Neural cell (in vitro differentiated cells): ENCODE measurements at regions not wholly inside any gene's neighbourhood (a gene's known extent, or its start where the extent isn't known, plus 50 kb on each side); places are given as distances from the start of the nearest gene placed in this dataset.

ENCODE experiments used
- H2AFZ ChIP-seq: fragments of 200-600, 300-800 bp; sonication (generic), shearing (Covaris generic); 2 replicates; pipeline ENCODE4 v1.6.0; 2014; ENCODE audit warnings: low read depth, mild to moderate bottlenecking, antibody characterized with exemption, low read length, moderate library complexity
- H3F3A ChIP-seq: fragments of 200-600 bp; shearing (Covaris generic); 2 replicates; pipeline ENCODE4 v1.6.1; 2016; ENCODE audit warnings: mild to moderate bottlenecking, moderate library complexity, mixed read lengths, antibody characterized with exemption, low read length; ENCODE audit not compliant: insufficient read depth, poor library complexity, severe bottlenecking
- H3K27ac ChIP-seq: fragments of 200-600, 300-800 bp; sonication (generic), shearing (Covaris generic); 2 replicates; pipeline ENCODE4 v1.5.1; 2014; ENCODE audit warnings: mild to moderate bottlenecking, low read length, moderate library complexity
- H3K27me3 ChIP-seq: fragments of 300-800, 200-600 bp; sonication (generic), shearing (Covaris generic); 2 replicates; pipeline ENCODE4 v1.6.0; 2014; ENCODE audit warnings: mild to moderate bottlenecking, low read depth, low read length, moderate library complexity; ENCODE audit not compliant: insufficient read depth
- H3K36me3 ChIP-seq: fragments of 300-800, 200-600 bp; sonication (generic), shearing (Covaris generic); 2 replicates; pipeline ENCODE4 v1.5.1; 2014; ENCODE audit warnings: mild to moderate bottlenecking, antibody characterized with exemption, low read length, moderate library complexity; ENCODE audit not compliant: insufficient read depth
- H3K4me2 ChIP-seq: fragments of 300-800, 200-600 bp; sonication (generic), shearing (Covaris generic); 2 replicates; pipeline ENCODE4 v1.6.0; 2014; ENCODE audit warnings: mild to moderate bottlenecking, low read length
- H3K4me3 ChIP-seq: fragments of 300-800, 200-600 bp; sonication (generic), shearing (Covaris generic); 2 replicates; pipeline ENCODE4 v1.5.1; 2014; ENCODE audit warnings: mild to moderate bottlenecking, low read length, moderate library complexity
- H3K79me2 ChIP-seq: fragments of 200-600 bp; shearing (Covaris generic); replicated peaks from 2 replicates; pipeline ENCODE4 v1.6.0; 2014; ENCODE audit warnings: mild to moderate bottlenecking, low read length, moderate library complexity; ENCODE audit not compliant: insufficient read depth
- H3K9ac ChIP-seq: fragments of 300-800, 200-600 bp; sonication (generic), shearing (Covaris generic); 2 replicates; pipeline ENCODE4 v1.6.1; 2016; ENCODE audit warnings: mild to moderate bottlenecking, low read length, mixed read lengths
- H3K9me2 ChIP-seq: fragments of 200-600 bp; shearing (Covaris generic); 2 replicates; pipeline ENCODE4 v1.6.1; 2016; ENCODE audit warnings: mild to moderate bottlenecking, low read length, mixed read lengths; ENCODE audit not compliant: insufficient read depth
- H3K9me3 ChIP-seq: fragments of 200-600, 300-800 bp; sonication (generic), shearing (Covaris generic); 2 replicates; pipeline ENCODE4 v1.6.1; 2016; ENCODE audit warnings: mild to moderate bottlenecking, mixed run types, low read length, moderate library complexity, mixed read lengths
- H4K20me1 ChIP-seq: fragments of 200-600 bp; shearing (Covaris generic); 2 replicates; pipeline ENCODE4 v1.6.1; 2016; ENCODE audit warnings: mild to moderate bottlenecking, mixed run types; ENCODE audit not compliant: insufficient read depth
- CTCF ChIP-seq: fragments of 450-650 bp; IDR thresholded peaks from 2 replicates; pipeline ENCODE4 v1.5.1; 2014; ENCODE audit warnings: antibody characterized with exemption, mild to moderate bottlenecking, moderate library complexity; ENCODE audit not compliant: poor library complexity, severe bottlenecking
- EP300 ChIP-seq: fragments of 450-650 bp; conservative IDR thresholded peaks from 2 replicates; pipeline ENCODE4 v1.6.1; 2014; ENCODE audit warnings: antibody characterized with exemption, mild to moderate bottlenecking, moderate library complexity; ENCODE audit not compliant: poor library complexity, severe bottlenecking
- EZH2 ChIP-seq: fragments of 200-600, 300-800 bp; shearing (Covaris generic), sonication (generic); IDR thresholded peaks from 2 replicates; pipeline ENCODE4 v1.6.1; 2014; ENCODE audit warnings: antibody characterized with exemption, low read length, borderline replicate concordance, mild to moderate bottlenecking; ENCODE audit not compliant: insufficient read depth, poor library complexity, severe bottlenecking
- MXI1 ChIP-seq: fragments of 450-650 bp; conservative IDR thresholded peaks from 2 replicates; pipeline ENCODE4 v1.6.1; 2014; ENCODE audit warnings: antibody characterized with exemption, mild to moderate bottlenecking; ENCODE audit not compliant: poor library complexity, severe bottlenecking
- POLR2AphosphoS5 ChIP-seq: IDR thresholded peaks from 2 replicates; pipeline ENCODE4 v1.6.1; 2012
- RAD21 ChIP-seq: fragments of 450-650 bp; conservative IDR thresholded peaks from 2 replicates; pipeline ENCODE4 v1.6.1; 2014; ENCODE audit warnings: antibody characterized with exemption, mild to moderate bottlenecking, moderate library complexity
- REST ChIP-seq: IDR thresholded peaks from 2 replicates; pipeline ENCODE4 v1.6.1; 2012; ENCODE audit warnings: borderline replicate concordance
- SMC3 ChIP-seq: fragments of 450-650 bp; conservative IDR thresholded peaks from 2 replicates; pipeline ENCODE4 v1.6.1; 2014; ENCODE audit warnings: antibody characterized with exemption, mild to moderate bottlenecking, moderate library complexity; ENCODE audit not compliant: poor library complexity
- TAF1 ChIP-seq: IDR thresholded peaks from 2 replicates; pipeline ENCODE4 v1.6.1; 2012; ENCODE audit warnings: low read depth

DNA sequence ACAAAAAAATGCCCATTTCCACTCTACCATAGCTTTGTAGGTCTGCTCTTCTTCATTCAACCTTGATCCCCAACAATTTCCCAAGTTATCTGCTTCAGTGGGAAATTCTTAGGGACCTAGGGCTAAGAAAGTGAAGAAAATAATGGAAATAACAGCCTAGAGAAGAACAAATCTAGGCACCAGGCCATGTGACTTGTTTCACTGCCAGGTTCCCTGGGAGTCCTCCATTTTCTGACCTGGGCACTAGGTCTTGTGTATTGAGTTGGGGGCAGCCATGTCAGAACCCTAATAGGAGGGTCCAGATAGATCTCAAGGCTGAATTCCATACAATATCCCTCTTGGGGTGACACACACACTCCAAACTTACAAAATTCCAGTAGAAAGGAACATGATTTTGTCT, 194.6 kb upstream of the STK26 start:
- no peaks in the 10 kb centered on the region for H4K20me1 ChIP-seq
- H3K79me2 ChIP-seq, result peaks cover 8% of the 10 kb centered on the region
- H3K4me3 ChIP-seq, result peak overlapping the region; percentile 48

GRCh38 chrX:131830400-131831184, 192.5 kb upstream of the STK26 start:
- peak overlapping the region; percentile 41 for H3K4me3 ChIP-seq
- H3K9me2 ChIP-seq, result no peaks in the 10 kb centered on the region
- H3K9ac ChIP-seq, result no peak overlapping the region
- no peak overlapping the region for H3K27ac ChIP-seq
- no peaks in the 10 kb centered on the region for H3K36me3 ChIP-seq
- H3K4me2 ChIP-seq, result no peak overlapping the region
- no peaks in the 10 kb centered on the region for H3K27me3 ChIP-seq
- no peak overlapping the region for H2AFZ ChIP-seq
- no peaks in the 10 kb centered on the region for H3K9me3 ChIP-seq
- H4K20me1 ChIP-seq, result no peaks in the 10 kb centered on the region
- H3F3A ChIP-seq, result no peaks in the 10 kb centered on the region
- H3K79me2 ChIP-seq, result peaks cover 8% of the 10 kb centered on the region
- no peak for TF ChIP-seq REST
- peak; percentile 52 for TF ChIP-seq SMC3
- TF ChIP-seq EZH2, result no peak
- no peak for TF ChIP-seq POLR2AphosphoS5
- no peak for TF ChIP-seq TAF1

More for the DNA sequence above, 194.6 kb upstream of the STK26 start:
- Histone ChIP-seq H3K9ac (no peak overlapping the region), H3K36me3 (no peaks in the 10 kb centered on the region), H3K4me2 (no peak overlapping the region), H3K9me2 (no peaks in the 10 kb centered on the region), H3K27ac (no peak overlapping the region), H3F3A (no peaks in the 10 kb centered on the region), H2AFZ (no peak overlapping the region), H3K27me3 (no peaks in the 10 kb centered on the region), H3K9me3 (no peaks in the 10 kb centered on the region)
- no peak for TF ChIP-seq MXI1
- TF ChIP-seq EZH2, result no peak
- TF ChIP-seq TAF1, result no peak
- no peak for TF ChIP-seq REST
- no peak for TF ChIP-seq RAD21
- TF ChIP-seq POLR2AphosphoS5, result no peak
- no peak for TF ChIP-seq CTCF
- no peak for TF ChIP-seq SMC3
- no peak for TF ChIP-seq EP300
